T-helper 17 cell (primary cell): ENCODE measurements at regions not wholly inside any gene's neighbourhood (a gene's known extent, or its start where the extent isn't known, plus 50 kb on each side); places are given as distances from the start of the nearest gene placed in this dataset.
"Not testable (repeated sequence)": the region's sequence is repeated elsewhere in the genome, so short reads cannot be mapped to it uniquely, and the experiment has no call there.

Experiments used
- ATAC-seq: fragments of 150-1000 bp; cut with Tn5 transposase; 2 replicates; pipeline ENCODE4 v1.10.0; 2021; ENCODE audit warnings: mild to moderate bottlenecking, moderate library complexity
- DNase-seq, 3 donors: peaks; one replicate each; pipeline versions ENCODE4 v3.0.0 to v3.0.0-alpha.2; 2020 to 2021
- H3K9me3 ChIP-seq: one replicate; pipeline ENCODE4 v1.7.0; 2013; ENCODE audit warnings: low read length, mild to moderate bottlenecking; ENCODE audit not compliant: control insufficient read depth, poor library complexity, severe bottlenecking
- H3K27ac Mint-ChIP-seq: one replicate; pipeline ENCODE4 v1.8.0; 2022; ENCODE audit warnings: mild to moderate bottlenecking, moderate library complexity, mixed read lengths
- H3K27me3 Mint-ChIP-seq: one replicate; pipeline ENCODE4 v1.8.0; 2022; ENCODE audit warnings: mixed read lengths
- H3K36me3 Mint-ChIP-seq: one replicate; pipeline ENCODE4 v1.8.0; 2022; ENCODE audit warnings: low read depth, mixed read lengths
- H3K4me1 Mint-ChIP-seq: one replicate; pipeline ENCODE4 v1.8.0; 2022; ENCODE audit warnings: mild to moderate bottlenecking, mixed read lengths
- H3K4me3 Mint-ChIP-seq: one replicate; pipeline ENCODE4 v1.8.0; 2022; ENCODE audit warnings: mild to moderate bottlenecking, moderate library complexity, mixed read lengths

GRCh38 chr10:65065278-65065677 lies 1544.1 kb downstream of the REEP3 start:
- Mint-ChIP-seq H3K4me1 (no peaks in the 10 kb centered on the region), H3K27ac (no peak overlapping the region), H3K4me3 (no peak overlapping the region), H3K36me3 (no peaks in the 10 kb centered on the region), H3K27me3 (no peaks in the 10 kb centered on the region)
- ATAC-seq = no peak
- H3K9me3 ChIP-seq = no peaks in the 10 kb centered on the region
- DNase-seq = no peak

- no peaks in the 10 kb centered on the region for H3K9me3 ChIP-seq
- H3K36me3 Mint-ChIP-seq = no peaks in the 10 kb centered on the region
- H3K27me3 Mint-ChIP-seq = no peaks in the 10 kb centered on the region
- H3K4me1 Mint-ChIP-seq = no peaks in the 10 kb centered on the region
- no peak overlapping the region for H3K4me3 Mint-ChIP-seq
- no peak for ATAC-seq
- DNase-seq = no peak
- no peak overlapping the region for H3K27ac Mint-ChIP-seq
These were observed 1562.0 kb downstream of the REEP3 start for GRCh38 chr10:65083222-65083621.

- no peaks in the 10 kb centered on the region for H3K36me3 Mint-ChIP-seq
- no peak overlapping the region for H3K4me3 Mint-ChIP-seq
- ATAC-seq (no peak), DNase-seq (no peak)
- no peaks in the 10 kb centered on the region for H3K4me1 Mint-ChIP-seq
- H3K9me3 ChIP-seq = no peaks in the 10 kb centered on the region
- no peaks in the 10 kb centered on the region for H3K27me3 Mint-ChIP-seq
- H3K27ac Mint-ChIP-seq = no peak overlapping the region
These were observed 1569.8 kb downstream of the REEP3 start for GRCh38 chr10:65090991-65091390.

- ATAC-seq (no peak), DNase-seq (no peak)
- Mint-ChIP-seq H3K27me3 (no peaks in the 10 kb centered on the region), H3K4me1 (no peaks in the 10 kb centered on the region), H3K36me3 (no peaks in the 10 kb centered on the region), H3K4me3 (no peak overlapping the region), H3K27ac (no peak overlapping the region)
- no peaks in the 10 kb centered on the region for H3K9me3 ChIP-seq
These were observed 1578.9 kb downstream of the REEP3 start for GRCh38 chr10:65100146-65100545.

- not testable (repeated sequence) for H3K4me1 Mint-ChIP-seq
These were observed 1579.7 kb downstream of the REEP3 start for GRCh38 chr10:65100881-65101280.

GRCh38 chr10:65110009-65110408 lies 1588.8 kb downstream of the REEP3 start:
- H3K27me3 Mint-ChIP-seq = no peaks in the 10 kb centered on the region

More at GRCh38 chr10:65100881-65101280, 1579.7 kb downstream of the REEP3 start:
- H3K9me3 ChIP-seq, H3K27me3 Mint-ChIP-seq, DNase-seq, H3K27ac Mint-ChIP-seq, H3K4me3 Mint-ChIP-seq, ATAC-seq, H3K36me3 Mint-ChIP-seq: not testable (repeated sequence)

GRCh38 chr10:65111059-65111458 lies 1589.9 kb downstream of the REEP3 start:
- not testable (repeated sequence) for H3K27ac Mint-ChIP-seq

More at GRCh38 chr10:65110009-65110408, 1588.8 kb downstream of the REEP3 start:
- DNase-seq (no peak), ATAC-seq (no peak)
- Mint-ChIP-seq H3K27ac (no peak overlapping the region), H3K36me3 (no peaks in the 10 kb centered on the region), H3K4me1 (no peaks in the 10 kb centered on the region), H3K4me3 (no peak overlapping the region)
- no peaks in the 10 kb centered on the region for H3K9me3 ChIP-seq

GRCh38 chr10:65112573-65112972 lies 1591.4 kb downstream of the REEP3 start:
- DNase-seq = no peak
- Mint-ChIP-seq H3K27me3 (no peaks in the 10 kb centered on the region), H3K4me1 (no peaks in the 10 kb centered on the region), H3K27ac (no peak overlapping the region), H3K4me3 (no peak overlapping the region), H3K36me3 (no peaks in the 10 kb centered on the region)
- H3K9me3 ChIP-seq = no peaks in the 10 kb centered on the region
- ATAC-seq = no peak

More at GRCh38 chr10:65111059-65111458, 1589.9 kb downstream of the REEP3 start:
- not testable (repeated sequence) for H3K4me1 Mint-ChIP-seq, DNase-seq, ATAC-seq, H3K4me3 Mint-ChIP-seq, H3K36me3 Mint-ChIP-seq, H3K27me3 Mint-ChIP-seq, H3K9me3 ChIP-seq

GRCh38 chr10:65123120-65123519 lies 1601.9 kb downstream of the REEP3 start:
- DNase-seq = no peak
- Mint-ChIP-seq H3K4me3 (no peak overlapping the region), H3K27me3 (no peaks in the 10 kb centered on the region), H3K36me3 (no peaks in the 10 kb centered on the region), H3K27ac (no peak overlapping the region), H3K4me1 (no peaks in the 10 kb centered on the region)
- no peak for ATAC-seq
- no peaks in the 10 kb centered on the region for H3K9me3 ChIP-seq

GRCh38 chr10:65125212-65125611 lies 1604.0 kb downstream of the REEP3 start:
- ATAC-seq = no peak
- no peaks in the 10 kb centered on the region for H3K9me3 ChIP-seq
- Mint-ChIP-seq H3K4me1 (no peaks in the 10 kb centered on the region), H3K27ac (no peak overlapping the region), H3K4me3 (no peak overlapping the region), H3K27me3 (no peaks in the 10 kb centered on the region), H3K36me3 (no peaks in the 10 kb centered on the region)
- DNase-seq = no peak

- ATAC-seq (no peak), DNase-seq (no peak)
- Mint-ChIP-seq H3K27me3 (no peaks in the 10 kb centered on the region), H3K4me1 (no peaks in the 10 kb centered on the region), H3K4me3 (no peak overlapping the region), H3K27ac (no peak overlapping the region), H3K36me3 (no peaks in the 10 kb centered on the region)
- no peaks in the 10 kb centered on the region for H3K9me3 ChIP-seq
These were observed 1605.1 kb downstream of the REEP3 start for GRCh38 chr10:65126288-65126687.

GRCh38 chr10:65128277-65128676 lies 1607.1 kb downstream of the REEP3 start:
- H3K4me1 Mint-ChIP-seq = no peaks in the 10 kb centered on the region
- ATAC-seq (no peak), DNase-seq (no peak)
- H3K27ac Mint-ChIP-seq = no peak overlapping the region
- H3K4me3 Mint-ChIP-seq = no peak overlapping the region
- no peaks in the 10 kb centered on the region for H3K9me3 ChIP-seq
- H3K27me3 Mint-ChIP-seq = no peaks in the 10 kb centered on the region
- H3K36me3 Mint-ChIP-seq = no peaks in the 10 kb centered on the region

GRCh38 chr10:65130162-65130758 lies 1609.1 kb downstream of the REEP3 start:
- Mint-ChIP-seq H3K4me1 (no peaks in the 10 kb centered on the region), H3K27me3 (no peaks in the 10 kb centered on the region), H3K4me3 (no peak overlapping the region), H3K36me3 (no peaks in the 10 kb centered on the region), H3K27ac (no peak overlapping the region)
- H3K9me3 ChIP-seq = no peaks in the 10 kb centered on the region
- ATAC-seq (no peak), DNase-seq (no peak)

- no peak overlapping the region for H3K27ac Mint-ChIP-seq
- no peaks in the 10 kb centered on the region for H3K4me1 Mint-ChIP-seq
- H3K36me3 Mint-ChIP-seq = no peaks in the 10 kb centered on the region
- H3K9me3 ChIP-seq = no peaks in the 10 kb centered on the region
- H3K27me3 Mint-ChIP-seq = no peaks in the 10 kb centered on the region
- ATAC-seq = no peak
- DNase-seq = no peak
- H3K4me3 Mint-ChIP-seq = no peak overlapping the region
These were observed 1612.5 kb downstream of the REEP3 start for GRCh38 chr10:65133652-65134051.
